ENCODE measurements at regions not wholly inside any gene's neighbourhood (a gene's known extent, or its start where the extent isn't known, plus 50 kb on each side); places are given as distances from the start of the nearest gene placed in this dataset.

GRCh38 chr10:65556006-65556405, 1369.8 kb upstream of the LRRTM3 start:
- WGBS (ENCODE audit: low lambda C conversion rate) = 33% methylated on average over 5 of the region's 5 CpGs

GRCh38 chr10:65559369-65559768, 1366.5 kb upstream of the LRRTM3 start:
- Histone ChIP-seq H3K4me1 (ENCODE audit: insufficient read depth, low read length) (no peaks in the 10 kb centered on the region), H3K4me3 (replicated peaks in 1 of 3; ENCODE audit: insufficient read depth in 1 of 3, low read depth in 2 of 3, low read length in 3 of 3) (no peak overlapping the region), H3K9ac (ENCODE audit: insufficient read depth, low read depth, low read length) (no peak overlapping the region), H3K27me3 (ENCODE audit: control insufficient read depth in 1 of 2, insufficient read depth in 2 of 2, low read length in 2 of 2) (no peaks in the 10 kb centered on the region), H2AFZ (ENCODE audit: low read length) (no peak overlapping the region), H4K20me1 (ENCODE audit: insufficient read depth, low read length) (no peaks in the 10 kb centered on the region), H3K27ac (ENCODE audit: extremely low read length, insufficient read depth, low read length) (no peak overlapping the region), H3K36me3 (replicated peaks in 1 of 2; ENCODE audit: control insufficient read depth in 1 of 2, insufficient read depth in 2 of 2, low read length in 2 of 2) (no peaks in the 10 kb centered on the region), H3K4me2 (ENCODE audit: low read depth, low read length) (no peak overlapping the region), H3K79me2 (ENCODE audit: insufficient read depth, low read length) (no peaks in the 10 kb centered on the region), H3K9me3 (ENCODE audit: low read length) (no peaks in the 10 kb centered on the region)
- POLR2A ChIA-PET = no interaction called here
- no peak for ATAC-seq
- WGBS (ENCODE audit: low lambda C conversion rate) = 30% methylated on average over 2 of the region's 2 CpGs
- no peak for DNase-seq (ENCODE audit: low spot score)
- BruUV-seq (replicated peaks) = no TSS peak
- in situ Hi-C loops (cut with HindIII; ENCODE audit: extremely low pct_ligation_motif_present, low pct_unique_long_range_greater_than_20kb) (no loop called here), intact Hi-C loops (cut with micrococcal nuclease; ENCODE audit: unreplicated experiment) (no loop called here)
- no peak for FAIRE-seq
- TF ChIP-seq FOXK2 (IDR thresholded peaks at IDR 0.05) (no peak), TCF7L2 (IDR thresholded peaks at IDR 0.05; ENCODE audit: low read depth, low read length) (no peak), ZBTB8A (CRISPR knock-in tag; IDR thresholded peaks at IDR 0.05; ENCODE audit: borderline replicate concordance, low read depth) (no peak), ZNF224 (CRISPR knock-in tag; IDR thresholded peaks at IDR 0.05) (no peak), STAG1 (CRISPR knock-in tag; IDR thresholded peaks at IDR 0.05) (no peak), ZNF670 (CRISPR knock-in tag; IDR thresholded peaks at IDR 0.05; ENCODE audit: borderline replicate concordance) (no peak), ZNF770 (CRISPR knock-in tag; IDR thresholded peaks at IDR 0.05) (no peak), SP1 (IDR thresholded peaks at IDR 0.05) (no peak), SP1 (CRISPR knock-in tag; IDR thresholded peaks at IDR 0.05) (no peak), NFATC3 (CRISPR knock-in tag; IDR thresholded peaks at IDR 0.05) (no peak), POLR2AphosphoS5 (IDR thresholded peaks at IDR 0.05; ENCODE audit: low read depth, low read length) (no peak), HHEX (CRISPR knock-in tag; IDR thresholded peaks at IDR 0.05) (no peak), PAXIP1 (CRISPR knock-in tag; conservative IDR thresholded peaks at IDR 0.05) (no peak), ZNF777 (CRISPR knock-in tag; IDR thresholded peaks at IDR 0.05) (no peak), ZBTB42 (CRISPR knock-in tag; IDR thresholded peaks at IDR 0.05) (no peak)
- CTCF ChIA-PET (ENCODE audit: low intra/inter-chr PET ratio, low total read pairs) = no interaction called here

More at GRCh38 chr10:65556006-65556405, 1369.8 kb upstream of the LRRTM3 start:
- TF ChIP-seq AGO1 (IDR thresholded peaks at IDR 0.05; ENCODE audit: low read depth, low read length, poor library complexity, severe bottlenecking) = no peak
- Histone ChIP-seq H3K4me3 (replicated peaks in 1 of 3; ENCODE audit: insufficient read depth in 1 of 3, low read depth in 2 of 3, low read length in 3 of 3) (no peak overlapping the region), H3K4me2 (ENCODE audit: low read depth, low read length) (no peak overlapping the region), H3K9me3 (ENCODE audit: low read length) (no peaks in the 10 kb centered on the region), H3K9ac (ENCODE audit: insufficient read depth, low read depth, low read length) (no peak overlapping the region), H2AFZ (ENCODE audit: low read length) (no peak overlapping the region), H3K4me1 (ENCODE audit: insufficient read depth, low read length) (no peaks in the 10 kb centered on the region), H3K27me3 (ENCODE audit: control insufficient read depth in 1 of 2, insufficient read depth in 2 of 2, low read length in 2 of 2) (no peaks in the 10 kb centered on the region), H3K79me2 (ENCODE audit: insufficient read depth, low read length) (no peaks in the 10 kb centered on the region), H3K36me3 (replicated peaks in 1 of 2; ENCODE audit: control insufficient read depth in 1 of 2, insufficient read depth in 2 of 2, low read length in 2 of 2) (no peaks in the 10 kb centered on the region), H4K20me1 (ENCODE audit: insufficient read depth, low read length) (no peaks in the 10 kb centered on the region), H3K27ac (ENCODE audit: extremely low read length, insufficient read depth, low read length) (no peak overlapping the region)
- in situ Hi-C loops (cut with HindIII; ENCODE audit: extremely low pct_ligation_motif_present, low pct_unique_long_range_greater_than_20kb) = no loop called here
- intact Hi-C loops (cut with micrococcal nuclease; ENCODE audit: unreplicated experiment) = no loop called here
- ChIA-PET CTCF (ENCODE audit: low intra/inter-chr PET ratio, low total read pairs) (no interaction called here), POLR2A (no interaction called here)
- ATAC-seq (no peak), FAIRE-seq (no peak), DNase-seq (ENCODE audit: low spot score) (no peak)
- no TSS peak for BruUV-seq (replicated peaks)

Measured in HepG2 (cell line).